ENCODE measurements at regions not wholly inside any gene's neighbourhood (a gene's known extent, or its start where the extent isn't known, plus 50 kb on each side); places are given as distances from the start of the nearest gene placed in this dataset.

- Histone ChIP-seq H3K9ac (replicated peaks; ENCODE audit: extremely low read depth, insufficient read depth, low read length) (no peak overlapping the region), H2AFZ (ENCODE audit: low read depth, low read length) (no peak overlapping the region), H3K4me2 (ENCODE audit: insufficient read depth, low read length) (no peak overlapping the region), H3K9me1 (replicated peaks; ENCODE audit: control insufficient read depth, extremely low read depth, insufficient read depth, low read length) (no peaks in the 10 kb centered on the region), H3K36me3 (ENCODE audit: control insufficient read depth in 2 of 2, extremely low read depth in 1 of 2, insufficient read depth in 2 of 2, low read length in 2 of 2) (no peaks in the 10 kb centered on the region), H3K4me3 (replicated peaks in 1 of 3; ENCODE audit: insufficient read depth in 1 of 3, low read depth in 1 of 3, low read length in 3 of 3) (no peak overlapping the region), H3K79me2 (ENCODE audit: control insufficient read depth, insufficient read depth, low read length) (no peaks in the 10 kb centered on the region), H3K27ac (ENCODE audit: insufficient read depth, low read depth, low read length) (no peak overlapping the region), H3K27me3 (ENCODE audit: control insufficient read depth in 2 of 2, insufficient read depth in 2 of 2, low read length in 2 of 2) (no peaks in the 10 kb centered on the region), H3K9me3 (replicated peaks; ENCODE audit: control insufficient read depth, insufficient read depth, low read length) (no peaks in the 10 kb centered on the region), H3K4me1 (ENCODE audit: control insufficient read depth, extremely low read depth, insufficient read depth, low read length) (no peaks in the 10 kb centered on the region), H4K20me1 (replicated peaks; ENCODE audit: control insufficient read depth, extremely low read depth, insufficient read depth, low read length) (no peaks in the 10 kb centered on the region)
- DNase-seq (ENCODE audit: low read depth, low spot score) (no peak), FAIRE-seq (no peak)
- dilution Hi-C loops (cut with MboI; ENCODE audit: extremely low pct_ligation_motif_present, low sequenced_read_pairs) = no loop called here
- ChIA-PET POLR2A (interaction anchor here (0.7 kb wide), 1 partner anchor 11 kb away, joined by 3 read pairs; no protein-coding TSS in a partner anchor), CTCF (no interaction called here)
- BruUV-seq (replicated peaks) = no TSS peak
- intact Hi-C loops (cut with micrococcal nuclease) = no loop called here
- no peak for TF ChIP-seq POLR2AphosphoS5 (IDR thresholded peaks at IDR 0.05; ENCODE audit: insufficient read depth, low read depth, low read length)
- TF ChIP-seq, protein P1, sequence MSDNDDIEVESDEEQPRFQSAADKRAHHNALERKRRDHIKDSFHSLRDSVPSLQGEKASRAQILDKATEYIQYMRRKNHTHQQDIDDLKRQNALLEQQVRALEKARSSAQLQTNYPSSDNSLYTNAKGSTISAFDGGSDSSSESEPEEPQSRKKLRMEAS (IDR thresholded peaks at IDR 0.05; ENCODE audit: insufficient read depth, insufficient read length) = no peak
- TF ChIP-seq GATA2 (IDR thresholded peaks at IDR 0.05; ENCODE audit: insufficient read depth, insufficient read length, low read depth, low read length) = no peak
- TF ChIP-seq JUN (IDR thresholded peaks at IDR 0.05; ENCODE audit: borderline replicate concordance, insufficient read depth, insufficient read length, low read depth) = no peak
- no peak for TF ChIP-seq EZH2 (IDR thresholded peaks at IDR 0.05; ENCODE audit: borderline replicate concordance, low read depth, low read length, severe bottlenecking)
- no peak for TF ChIP-seq FOS (IDR thresholded peaks at IDR 0.05; ENCODE audit: borderline replicate concordance, insufficient read depth, low read length)
- TF ChIP-seq MYC (IDR thresholded peaks at IDR 0.05; ENCODE audit: low read depth, low read length) = no peak
- TF ChIP-seq POLR2A (IDR thresholded peaks at IDR 0.05; ENCODE audit: low read depth, low read length) = no peak
- TF ChIP-seq CTCF (IDR thresholded peaks at IDR 0.05; ENCODE audit: extremely low read depth in 1 of 2, insufficient read depth in 1 of 2, low read depth in 1 of 2, low read length in 2 of 2) = no peak
These were observed 76.0 kb downstream of the SC5D start for GRCh38 chr11:121368364-121369240.
